ENCODE measurements at regions not wholly inside any gene's neighbourhood (a gene's known extent, or its start where the extent isn't known, plus 50 kb on each side); places are given as distances from the start of the nearest gene placed in this dataset.

DNA sequence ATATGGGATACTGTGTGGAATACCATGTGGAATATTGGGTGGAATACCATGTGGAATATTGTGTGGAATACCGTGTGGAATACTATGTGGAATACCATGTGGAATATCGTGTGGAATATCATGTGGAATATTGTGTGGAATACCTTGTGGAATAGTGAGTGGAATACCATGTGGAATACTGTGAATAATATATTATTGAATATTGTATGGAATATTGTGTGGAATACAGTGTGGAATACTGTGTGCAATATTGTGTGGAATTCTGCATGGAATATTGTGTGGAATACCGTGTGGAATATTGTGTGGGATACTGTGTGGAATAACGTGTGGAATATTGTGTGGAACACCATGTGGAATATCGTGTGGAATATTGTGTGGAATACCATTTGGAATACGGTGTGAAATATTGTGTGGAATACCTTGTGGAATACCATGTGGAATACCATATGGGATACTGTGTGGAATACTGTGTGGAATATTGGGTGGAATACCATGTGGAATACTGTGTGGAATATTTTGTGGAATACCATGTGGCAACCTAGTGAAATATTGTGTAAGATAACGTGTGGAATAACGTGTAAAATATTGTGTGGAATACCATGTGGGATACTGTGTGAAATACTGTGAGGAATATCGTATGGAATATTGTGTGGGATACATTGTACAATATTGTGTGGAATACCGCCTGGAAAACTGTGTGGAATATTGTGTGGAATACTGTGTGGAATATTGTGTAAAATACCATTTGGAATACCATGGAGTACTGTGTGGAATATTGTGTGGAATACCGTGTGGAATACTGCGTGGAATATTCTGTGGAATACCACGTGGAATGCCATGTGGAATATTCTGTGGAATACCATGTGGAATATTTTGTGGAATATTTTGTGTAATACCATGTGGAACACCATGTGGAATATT, 133.9 kb upstream of the CHST15 start:
- DNase-seq (ENCODE audit: low spot score), result no peak

DNA sequence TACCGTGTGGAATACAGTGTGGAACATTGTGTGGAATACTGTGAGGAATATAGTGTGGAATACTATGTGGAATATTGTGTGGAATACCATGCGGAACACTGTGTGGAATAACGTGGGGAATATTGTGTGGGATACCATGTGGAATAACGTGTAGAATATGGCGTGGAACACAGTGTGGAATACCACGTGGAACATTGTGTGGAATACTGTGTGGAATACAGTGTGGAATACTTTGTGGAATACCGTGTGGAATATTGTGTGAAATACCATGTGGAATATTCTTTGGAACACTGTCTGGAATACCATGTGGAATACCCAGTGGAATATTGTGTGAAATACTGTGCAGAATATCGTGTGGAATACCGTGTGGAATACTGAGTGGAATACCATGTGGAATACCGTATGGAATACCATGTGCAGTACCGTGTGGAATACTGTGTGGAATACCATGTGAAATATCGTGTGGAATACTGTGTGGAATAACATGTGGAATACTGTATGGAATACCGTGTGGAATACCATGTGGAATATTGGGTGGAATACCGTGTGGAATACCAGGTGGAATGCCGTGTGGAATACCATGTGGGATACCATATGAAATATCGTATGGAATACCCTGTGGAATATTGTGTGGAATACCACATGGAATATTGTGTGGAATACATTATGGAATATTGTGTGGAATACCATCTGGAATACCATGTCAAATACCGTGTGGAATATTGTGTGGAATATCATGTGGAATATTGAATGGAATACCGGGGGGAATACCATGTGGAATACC, 133.1 kb upstream of the CHST15 start:
- no peak for DNase-seq (ENCODE audit: low spot score)

DNA sequence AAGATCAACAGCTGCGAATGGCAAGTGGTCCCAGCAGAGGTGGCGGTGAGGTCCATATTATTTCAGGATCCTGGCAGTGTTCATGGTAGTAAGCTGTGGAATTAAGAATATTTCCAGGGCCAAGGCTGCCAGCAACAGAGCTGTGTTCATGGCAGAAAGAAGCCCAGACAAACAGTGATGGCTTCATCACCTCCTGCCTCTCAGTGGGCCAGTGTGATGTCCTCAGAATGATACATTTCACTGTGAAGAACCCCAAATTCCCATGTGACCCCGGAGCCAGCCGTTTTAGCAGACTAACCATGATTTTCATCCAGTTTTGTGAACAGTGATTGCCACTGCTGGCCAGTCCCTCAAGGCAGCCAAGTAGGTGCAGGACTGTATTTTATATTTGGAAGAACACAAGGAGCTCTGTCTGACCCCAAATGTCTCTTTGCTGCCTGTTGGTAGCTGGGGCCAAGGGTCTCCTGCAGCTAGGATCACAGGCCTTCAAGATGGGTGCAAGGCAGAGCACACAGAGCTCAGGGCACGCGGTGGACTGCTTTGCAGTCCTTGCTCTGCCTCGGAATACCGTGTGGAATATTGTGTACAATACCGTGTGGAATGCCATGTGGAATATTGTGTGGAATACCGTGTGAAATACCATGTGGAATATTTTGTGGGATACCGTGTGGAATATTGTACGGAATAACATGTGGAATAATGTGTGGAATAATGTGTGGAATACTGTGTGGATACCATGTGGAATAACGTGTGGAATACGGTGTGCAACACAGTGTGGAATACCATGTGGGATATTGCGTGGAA, 132.3 kb upstream of the CHST15 start:
- no peak for DNase-seq (ENCODE audit: low spot score)

DNA sequence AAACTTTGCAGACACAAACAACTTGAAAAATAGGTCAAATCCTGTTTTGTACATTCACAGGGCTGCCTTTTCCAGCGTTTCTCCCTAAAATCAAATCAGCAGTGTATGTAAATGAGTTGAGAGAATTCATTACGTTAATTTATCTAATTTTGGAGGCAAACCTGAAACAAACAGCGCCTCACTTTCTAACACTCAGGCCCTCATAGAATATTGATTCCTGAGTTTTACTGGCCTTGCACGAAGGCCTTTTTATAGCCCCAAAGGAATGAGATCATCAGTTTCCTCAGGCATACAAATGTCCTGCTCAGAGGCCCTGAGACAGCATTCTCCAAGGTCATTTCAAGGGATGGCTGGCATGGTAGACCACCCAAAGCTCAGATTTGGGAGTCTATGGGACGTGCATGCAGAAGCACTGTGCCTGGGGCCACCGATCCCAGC, 131.7 kb upstream of the CHST15 start:
- no peak for DNase-seq (ENCODE audit: low spot score)

DNA sequence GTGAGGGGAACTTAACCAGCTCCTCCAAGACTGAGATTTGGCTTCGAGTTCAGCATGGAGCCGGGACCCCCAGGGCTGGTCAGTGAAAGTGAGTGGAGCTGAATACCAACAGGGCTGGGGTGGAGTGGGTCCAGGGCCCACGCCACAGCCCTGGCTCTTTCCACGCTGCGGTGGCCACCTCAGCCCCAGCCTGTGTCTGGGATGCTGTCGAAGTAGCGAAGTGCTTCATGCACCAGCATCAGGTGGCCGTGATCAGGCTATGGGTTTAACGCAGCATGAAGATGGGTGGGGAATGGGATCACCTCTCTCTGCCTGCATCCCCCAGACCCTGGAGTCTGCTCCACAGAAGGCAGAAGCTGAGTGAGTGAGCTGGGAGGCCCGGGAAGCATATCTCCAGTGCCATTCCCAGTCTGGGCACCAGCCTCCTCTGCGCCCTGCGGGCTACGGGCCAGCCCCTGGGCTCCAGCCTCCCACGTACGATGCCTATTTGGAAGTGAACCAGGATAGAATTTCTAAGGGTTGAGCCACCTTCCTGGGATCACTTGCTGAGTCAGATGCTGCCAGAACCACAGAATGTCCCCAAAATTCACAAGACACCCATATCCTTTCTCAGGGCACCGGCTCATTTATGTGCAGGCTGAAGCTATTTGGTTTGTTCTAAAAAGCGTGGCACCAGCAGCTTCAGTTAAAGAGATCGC, 131.1 kb upstream of the CHST15 start:
- DNase-seq (ENCODE audit: low spot score), result no peak

DNA sequence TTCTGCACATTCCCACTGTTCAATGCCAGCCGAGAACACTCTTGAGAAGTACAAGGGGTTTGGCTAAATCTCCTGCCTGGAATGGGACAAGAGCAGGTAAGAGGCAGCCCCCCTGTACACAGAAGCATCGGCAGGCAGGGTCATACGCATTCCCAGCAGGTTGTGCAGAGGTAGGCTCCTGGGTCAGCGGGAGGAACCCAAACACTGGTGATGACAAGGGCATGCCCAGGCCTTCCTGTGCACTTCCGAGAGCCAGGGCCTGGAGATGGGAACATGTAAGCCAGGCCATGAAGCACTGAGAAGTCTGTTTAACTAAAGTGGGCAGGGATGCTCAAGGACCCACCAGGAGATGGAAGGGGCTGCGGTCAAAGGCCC, 130.3 kb upstream of the CHST15 start:
- no peak for DNase-seq (ENCODE audit: low spot score)

DNA sequence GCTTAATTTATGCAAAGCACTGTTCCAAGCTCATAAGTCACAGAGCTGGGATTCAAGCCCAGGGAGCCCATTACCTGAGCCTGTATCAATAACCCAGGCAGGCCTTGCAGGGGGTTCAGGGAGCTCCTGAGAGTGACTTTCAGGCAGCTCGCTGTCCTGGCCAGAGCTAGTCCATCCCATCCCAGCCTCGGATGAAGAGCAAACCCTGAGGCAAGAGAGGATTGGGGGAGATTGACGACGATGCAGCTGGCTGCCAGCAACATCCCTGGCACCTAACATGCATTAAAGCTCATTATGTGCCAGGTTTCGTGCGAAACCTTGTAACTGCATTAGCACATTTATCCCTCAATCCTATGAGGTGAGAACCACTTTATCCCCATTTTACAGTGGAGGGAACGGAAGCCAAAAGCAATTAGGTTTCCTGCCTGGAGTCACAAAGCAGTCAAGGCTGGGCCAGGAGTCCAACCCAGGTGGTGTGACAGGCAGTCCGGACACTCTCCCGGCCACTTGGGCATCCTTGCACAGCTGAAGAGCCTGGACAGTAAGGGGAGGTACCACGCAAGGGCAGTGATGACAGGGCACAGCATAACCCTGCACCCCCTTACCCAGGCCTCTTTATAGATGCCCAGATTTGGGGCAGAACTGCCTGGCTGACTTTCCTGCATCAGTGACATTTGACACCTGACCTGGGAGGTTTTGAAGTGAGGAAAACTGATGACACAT, 129.8 kb upstream of the CHST15 start:
- DNase-seq (ENCODE audit: low spot score), result no peak

DNA sequence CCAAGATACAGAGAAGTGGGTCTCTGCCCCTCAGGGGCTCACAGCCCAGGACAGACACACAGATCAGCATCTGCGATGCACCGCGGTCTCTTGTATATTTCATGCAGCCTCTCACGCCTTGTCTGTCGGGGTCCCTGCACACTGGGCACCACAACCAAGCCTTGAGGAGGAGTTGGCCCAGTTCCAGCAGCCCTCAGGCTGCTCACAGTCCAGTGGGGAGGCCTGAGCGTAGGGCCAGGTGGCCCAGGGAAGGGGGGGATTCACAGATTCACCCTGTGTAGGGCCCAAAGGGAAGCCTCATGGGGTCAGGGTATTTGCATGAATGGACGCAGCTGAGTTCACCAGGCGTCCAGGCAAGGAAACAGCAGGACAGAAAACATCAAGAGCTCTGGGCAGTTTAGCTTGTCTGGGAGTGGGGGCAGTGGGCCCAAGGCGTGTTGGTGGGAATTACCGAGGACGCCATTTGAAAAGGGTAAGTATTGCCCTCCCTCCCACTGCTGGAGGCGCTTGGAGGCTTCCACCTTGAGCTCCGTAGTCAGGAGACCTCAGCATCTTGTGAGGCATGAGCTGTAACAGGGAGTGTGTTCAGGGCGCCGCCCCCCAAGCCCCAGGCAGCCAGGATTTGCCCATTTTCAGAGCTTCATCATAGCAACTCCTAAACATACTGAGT, 129.1 kb upstream of the CHST15 start:
- DNase-seq (ENCODE audit: low spot score), result no peak

DNA sequence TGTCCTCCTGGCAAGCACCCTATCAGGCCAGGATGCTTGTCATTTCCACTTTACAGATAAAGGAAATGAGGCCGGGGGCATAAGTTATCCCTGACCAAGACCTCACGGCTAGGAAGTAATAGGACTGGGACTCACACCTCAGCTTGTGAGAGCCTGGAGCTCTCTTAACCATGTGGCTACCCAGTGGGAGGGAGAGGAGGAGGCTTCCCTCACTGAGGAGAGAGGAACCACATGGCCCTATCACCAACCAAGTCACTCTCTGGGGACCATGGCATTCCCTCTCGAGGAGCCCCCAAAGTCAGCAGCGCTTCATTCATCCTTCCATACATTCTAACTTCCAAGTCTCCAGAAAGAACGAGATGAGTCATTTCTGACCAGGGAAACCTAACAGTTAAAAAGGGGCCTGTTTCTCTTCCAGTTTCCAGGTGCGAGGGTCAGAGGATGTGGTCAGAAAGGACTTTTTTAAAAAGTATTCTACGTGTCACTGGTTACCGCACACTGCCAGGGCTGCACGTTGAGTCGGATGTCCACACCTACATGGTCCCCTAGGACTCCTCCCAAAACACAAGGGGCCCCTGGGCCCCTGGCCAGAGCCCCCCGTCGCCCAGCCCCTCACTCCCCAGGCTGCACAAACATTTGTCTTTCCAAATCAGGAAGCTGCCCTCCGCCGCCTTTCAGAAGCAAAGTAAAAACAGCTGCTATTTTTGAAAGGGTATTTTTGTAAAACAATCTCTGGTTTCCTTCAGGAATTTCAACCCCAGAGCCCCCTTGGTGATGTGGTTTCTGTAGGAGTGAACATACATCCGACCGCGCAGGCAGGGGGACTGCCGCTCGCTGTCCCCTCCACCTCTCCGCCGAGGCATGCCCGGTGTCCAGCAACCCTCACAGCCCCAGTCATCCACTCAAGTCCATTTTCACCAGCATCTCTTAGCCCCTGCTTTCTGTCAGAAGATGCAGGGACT, 128.2 kb upstream of the CHST15 start:
- DNase-seq (ENCODE audit: low spot score), result no peak

DNA sequence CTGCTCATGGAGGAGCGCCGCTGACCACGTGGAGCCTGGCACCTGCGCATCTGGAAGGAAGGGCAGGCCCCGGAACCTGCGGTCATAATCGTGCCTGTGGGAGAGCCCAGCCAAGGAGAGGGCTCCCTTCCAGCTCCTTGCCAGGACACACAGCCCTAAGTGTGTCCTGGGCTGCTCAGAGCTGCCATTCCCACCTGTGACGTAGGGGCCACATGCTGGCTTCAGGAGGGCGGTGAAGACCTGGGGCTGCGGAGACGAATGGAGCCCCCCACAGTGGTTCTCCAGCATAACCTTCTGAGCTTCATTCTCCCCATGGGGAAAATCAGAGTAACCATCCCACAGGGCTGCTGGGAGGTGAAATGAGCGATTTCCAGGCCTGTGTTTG, 127.6 kb upstream of the CHST15 start:
- no peak for DNase-seq (ENCODE audit: low spot score)

DNA sequence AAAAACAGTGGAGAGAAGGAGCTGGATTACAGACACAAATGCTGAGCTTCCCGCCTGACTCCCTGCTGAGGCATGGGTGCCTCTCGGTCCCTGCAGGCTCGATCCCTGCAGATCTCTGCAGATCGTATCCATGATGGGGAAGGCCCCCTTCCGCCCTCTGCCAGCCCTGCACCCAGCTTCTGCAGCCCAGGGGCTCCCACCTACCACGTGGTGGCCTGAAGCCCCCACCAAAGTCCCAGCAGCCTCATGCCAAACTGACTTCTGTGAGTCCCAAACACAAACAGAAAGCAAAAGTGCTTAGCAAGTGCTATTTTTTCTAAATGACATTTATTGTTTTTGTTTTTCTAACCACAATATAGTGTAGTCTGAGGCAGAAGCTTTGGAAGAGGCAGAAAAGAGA, 127.1 kb upstream of the CHST15 start:
- DNase-seq (ENCODE audit: low spot score), result no peak

DNA sequence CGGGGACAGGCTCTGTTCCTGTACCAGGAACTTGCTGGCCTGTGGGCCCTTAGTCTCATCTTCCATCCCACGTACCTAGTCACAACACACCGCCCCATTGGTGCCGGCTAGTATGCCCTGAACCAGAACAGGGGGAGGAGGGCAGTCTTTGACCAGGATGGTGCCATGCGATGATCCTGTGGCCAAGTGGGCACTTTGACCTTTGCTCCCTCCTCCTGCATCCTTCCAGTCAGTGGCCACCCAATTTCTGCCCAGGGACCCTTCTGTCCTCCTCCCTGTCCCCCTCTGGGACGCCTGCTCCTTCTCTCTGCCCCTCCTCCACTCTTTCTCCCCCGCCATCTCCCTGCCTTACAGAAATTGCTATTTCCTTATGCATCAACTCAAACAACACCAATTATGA, 126.3 kb upstream of the CHST15 start:
- DNase-seq (ENCODE audit: low spot score), result no peak

DNA sequence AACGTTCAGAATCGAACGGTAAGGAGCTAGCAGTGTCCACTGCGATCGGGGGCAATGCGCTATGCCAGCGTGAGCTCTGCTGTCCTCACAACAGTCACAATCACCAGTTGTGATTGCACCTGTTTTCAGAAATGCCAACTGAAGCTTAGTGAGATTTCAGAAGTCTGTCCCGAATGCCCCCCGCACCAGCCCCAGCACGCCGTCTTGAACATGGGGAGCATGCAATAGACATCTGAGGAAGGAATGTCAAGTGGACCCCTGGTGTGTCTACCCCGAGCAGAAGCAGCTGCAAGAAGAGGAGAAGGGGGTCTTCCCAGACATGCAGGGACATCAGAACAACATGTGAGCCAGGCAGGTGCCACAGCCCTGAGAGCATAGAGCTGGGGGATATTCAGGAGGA, 125.7 kb upstream of the CHST15 start:
- no peak for DNase-seq (ENCODE audit: low spot score)

DNA sequence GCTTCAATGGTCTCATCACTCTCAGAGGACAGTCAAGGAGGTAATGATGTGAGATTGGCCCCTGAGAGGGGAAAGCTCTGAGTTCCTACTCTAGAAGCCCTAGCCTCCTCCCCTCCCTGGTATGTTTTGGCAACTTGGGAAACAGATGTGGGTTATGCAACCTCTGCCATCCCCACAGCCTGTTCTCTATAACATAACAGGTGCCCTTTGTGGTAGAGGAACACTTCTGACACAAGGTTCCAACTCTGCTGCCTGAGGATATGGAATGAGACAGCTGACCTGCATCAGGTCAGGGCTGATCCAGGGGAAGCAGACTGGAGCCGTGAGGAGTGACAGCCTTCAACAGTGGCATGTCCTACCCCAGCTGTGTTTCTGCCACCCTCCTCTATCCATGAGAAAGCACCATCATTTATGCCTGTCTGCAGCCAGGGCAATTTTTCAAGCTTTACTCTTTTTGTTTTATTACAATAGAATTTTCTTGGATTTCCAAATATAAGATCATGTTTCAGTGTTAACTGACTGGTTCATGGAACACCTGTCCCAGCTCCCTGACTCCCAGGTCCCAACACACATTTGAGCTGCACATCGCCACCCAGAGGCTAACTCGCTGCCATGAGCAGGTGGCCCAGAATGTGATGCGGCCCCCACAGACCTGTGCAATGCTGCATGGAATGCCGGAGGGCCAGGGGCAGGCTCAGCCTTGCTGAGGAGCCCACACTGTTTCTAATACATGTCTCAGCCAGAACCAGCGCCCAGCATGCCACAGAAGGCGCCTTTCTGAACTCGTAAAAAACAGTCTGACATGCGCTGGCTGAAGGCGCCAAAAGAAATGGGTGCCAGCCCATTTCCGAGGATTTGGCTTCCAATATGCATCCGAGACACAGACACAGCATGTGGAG, 124.8 kb upstream of the CHST15 start:
- DNase-seq (ENCODE audit: low spot score), result no peak

DNA sequence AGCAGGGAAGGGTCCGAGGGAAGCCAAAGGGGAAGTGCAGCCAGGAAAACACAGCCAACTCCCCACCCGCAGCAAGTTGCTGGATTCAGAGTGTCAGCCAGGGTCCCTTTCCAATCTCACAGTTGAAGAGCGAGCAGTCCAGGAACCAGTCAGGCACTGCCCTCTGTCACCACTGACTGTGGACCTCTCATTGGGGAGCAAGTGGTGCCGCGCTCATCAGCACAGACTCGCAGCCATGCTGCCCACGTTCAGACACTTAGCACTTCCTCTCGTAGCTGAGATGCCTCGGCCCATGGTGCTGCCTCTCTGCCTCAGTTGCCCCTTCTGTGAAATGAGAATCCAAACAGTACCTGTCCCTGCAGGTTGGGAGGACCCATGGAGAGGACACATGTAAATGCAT, 123.6 kb upstream of the CHST15 start:
- no peak for DNase-seq (ENCODE audit: low spot score)

DNA sequence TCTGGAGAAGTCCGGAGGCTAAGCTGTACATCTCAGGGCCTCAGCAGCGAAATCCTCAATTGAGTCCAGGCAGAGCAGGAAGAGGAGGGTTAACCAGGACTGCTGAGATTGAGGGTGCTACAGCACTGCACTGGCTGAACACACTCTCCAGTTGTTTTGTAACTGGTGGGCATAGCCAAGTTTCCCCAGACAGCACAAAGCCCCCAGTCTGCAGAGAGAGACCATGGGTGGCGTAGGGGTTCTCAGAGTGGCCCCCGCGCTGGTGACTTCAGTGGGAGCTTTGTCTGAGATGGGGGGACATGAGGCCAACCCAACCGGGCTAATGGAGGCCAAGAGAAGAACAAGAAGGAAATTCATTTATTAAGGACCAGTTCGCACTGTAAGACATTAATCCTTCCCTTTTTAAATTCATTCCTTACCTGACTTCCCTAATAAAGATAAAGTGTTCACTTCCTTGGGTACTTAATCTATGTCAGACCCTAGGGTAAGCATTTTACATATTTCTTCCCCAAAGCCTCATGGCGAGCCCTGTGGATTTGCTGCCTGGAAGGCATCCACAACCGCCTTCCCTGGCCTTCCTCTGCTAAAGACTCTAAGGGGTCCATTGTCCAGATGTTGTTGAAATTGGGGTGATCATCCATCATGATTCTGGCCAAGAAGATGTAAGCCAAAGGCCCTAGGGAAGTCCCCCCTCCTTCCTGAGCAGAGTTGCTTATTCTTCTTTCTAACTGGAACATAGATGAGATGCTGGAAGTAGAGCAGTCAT, 121.4 kb upstream of the CHST15 start:
- no peak for DNase-seq (ENCODE audit: low spot score)

DNA sequence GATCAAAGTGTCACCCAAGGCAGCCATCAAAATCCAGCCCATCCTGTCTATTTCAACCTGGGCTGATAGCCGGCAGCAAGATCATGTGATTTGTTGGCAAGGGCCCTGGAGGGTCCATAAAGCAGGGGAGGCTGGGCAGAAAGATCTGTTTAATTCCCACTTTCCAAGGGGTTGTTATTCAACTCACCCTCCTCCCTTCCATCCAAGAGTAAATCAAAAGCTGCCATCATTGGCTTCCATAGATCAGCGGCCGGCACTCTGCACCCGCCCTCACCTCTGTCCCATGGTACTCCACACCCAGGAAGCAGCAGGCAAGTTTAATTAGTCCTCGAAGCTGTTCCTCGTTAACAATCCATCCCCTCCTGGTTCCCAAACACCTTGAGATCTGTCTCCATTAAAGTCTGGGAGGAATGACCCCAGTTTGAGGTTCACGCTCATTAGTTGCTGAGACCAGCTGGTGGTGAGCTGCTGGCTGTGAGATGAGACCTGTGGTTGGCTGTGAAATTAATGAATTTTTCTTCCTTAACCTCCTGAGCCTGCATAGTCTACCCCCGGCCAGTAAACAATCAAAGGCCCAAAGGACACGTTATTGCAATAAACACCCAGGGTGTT, 120.6 kb upstream of the CHST15 start:
- no peak for DNase-seq (ENCODE audit: low spot score)
